Transverse colon (tissue), 4 donors: ENCODE measurements at regions not wholly inside any gene's neighbourhood (a gene's known extent, or its start where the extent isn't known, plus 50 kb on each side); places are given as distances from the start of the nearest gene placed in this dataset.

Experiments
- EP300 ChIP-seq: sonication (generic); formaldehyde crosslinking; IDR thresholded peaks from one replicate; pipeline ENCODE4 v1.6.1; 2017; ENCODE audit warnings: antibody characterized with exemption, low read depth
- POLR2AphosphoS5 ChIP-seq, 3 donors: sonication (generic); formaldehyde crosslinking; IDR thresholded peaks; one replicate each; pipeline ENCODE4 v1.6.1; 2016; ENCODE audit warnings: antibody characterized with exemption in 3 of 3
- TF ChIP-seq, protein P1 (sequence below), 5 experiments: fragments of 200-600 bp in 3 of 5; fragments of 450-650 bp in 2 of 5; sonication (generic) in 3 of 5; IDR thresholded peaks; 1 replicate in 2 of 5; 2 replicates in 3 of 5; pipeline ENCODE4 v1.5.1; 2016 to 2017; ENCODE audit warnings: antibody characterized with exemption in 5 of 5, inconsistent platforms in 3 of 5, mild to moderate bottlenecking in 2 of 5, moderate library complexity in 1 of 5

DNA sequence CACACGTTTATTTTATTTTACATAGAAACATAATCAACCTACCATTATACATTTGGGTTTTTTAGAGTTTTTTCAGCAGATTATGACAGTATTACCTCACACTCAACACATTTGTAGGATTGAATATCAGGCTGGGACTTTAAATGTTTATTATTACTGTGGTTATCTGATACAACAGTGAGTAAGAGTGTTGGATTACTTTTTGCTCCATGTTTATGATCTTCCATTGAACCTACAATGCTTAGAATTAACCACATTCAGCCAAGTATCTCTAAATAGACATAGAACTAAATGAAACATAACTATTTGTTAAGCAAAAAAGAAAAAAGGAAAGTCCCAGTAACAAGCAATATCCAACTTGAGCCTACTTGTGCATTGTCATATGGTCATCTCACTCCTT is 607.4 kb upstream of the PITX2 start:
- TF ChIP-seq, protein P1, sequence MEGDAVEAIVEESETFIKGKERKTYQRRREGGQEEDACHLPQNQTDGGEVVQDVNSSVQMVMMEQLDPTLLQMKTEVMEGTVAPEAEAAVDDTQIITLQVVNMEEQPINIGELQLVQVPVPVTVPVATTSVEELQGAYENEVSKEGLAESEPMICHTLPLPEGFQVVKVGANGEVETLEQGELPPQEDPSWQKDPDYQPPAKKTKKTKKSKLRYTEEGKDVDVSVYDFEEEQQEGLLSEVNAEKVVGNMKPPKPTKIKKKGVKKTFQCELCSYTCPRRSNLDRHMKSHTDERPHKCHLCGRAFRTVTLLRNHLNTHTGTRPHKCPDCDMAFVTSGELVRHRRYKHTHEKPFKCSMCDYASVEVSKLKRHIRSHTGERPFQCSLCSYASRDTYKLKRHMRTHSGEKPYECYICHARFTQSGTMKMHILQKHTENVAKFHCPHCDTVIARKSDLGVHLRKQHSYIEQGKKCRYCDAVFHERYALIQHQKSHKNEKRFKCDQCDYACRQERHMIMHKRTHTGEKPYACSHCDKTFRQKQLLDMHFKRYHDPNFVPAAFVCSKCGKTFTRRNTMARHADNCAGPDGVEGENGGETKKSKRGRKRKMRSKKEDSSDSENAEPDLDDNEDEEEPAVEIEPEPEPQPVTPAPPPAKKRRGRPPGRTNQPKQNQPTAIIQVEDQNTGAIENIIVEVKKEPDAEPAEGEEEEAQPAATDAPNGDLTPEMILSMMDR (IDR thresholded peaks at IDR 0.05): no peak
- no peak for TF ChIP-seq EP300
- TF ChIP-seq POLR2AphosphoS5 (IDR thresholded peaks at IDR 0.05): no peak
